Glutamatergic neuron (in vitro differentiated cells): ENCODE measurements at regions not wholly inside any gene's neighbourhood (a gene's known extent, or its start where the extent isn't known, plus 50 kb on each side); places are given as distances from the start of the nearest gene placed in this dataset.

Experiments used
- DNase-seq: peaks from one replicate; pipeline ENCODE4 v3.0.0; 2022
- H3K27ac Mint-ChIP-seq: one replicate; pipeline ENCODE4 v1.8.0; 2020; ENCODE audit warnings: mild to moderate bottlenecking, mixed read lengths, inconsistent platforms; ENCODE audit not compliant: unreplicated experiment
- H3K27me3 Mint-ChIP-seq: one replicate; pipeline ENCODE4 v1.8.0; 2020; ENCODE audit warnings: mild to moderate bottlenecking, moderate library complexity, mixed read lengths, inconsistent platforms; ENCODE audit not compliant: unreplicated experiment
- H3K36me3 Mint-ChIP-seq: one replicate; pipeline ENCODE4 v1.8.0; 2020; ENCODE audit warnings: mild to moderate bottlenecking, mixed read lengths, inconsistent platforms; ENCODE audit not compliant: unreplicated experiment
- H3K4me1 Mint-ChIP-seq: one replicate; pipeline ENCODE4 v1.8.0; 2020; ENCODE audit warnings: mild to moderate bottlenecking, low read depth, mixed read lengths, inconsistent platforms; ENCODE audit not compliant: unreplicated experiment
- H3K4me3 Mint-ChIP-seq: one replicate; pipeline ENCODE4 v1.8.0; 2020; ENCODE audit warnings: mild to moderate bottlenecking, mixed read lengths, inconsistent platforms; ENCODE audit not compliant: unreplicated experiment
- H3K9me3 Mint-ChIP-seq: one replicate; pipeline ENCODE4 v1.8.0; 2020; ENCODE audit warnings: mild to moderate bottlenecking, moderate library complexity, mixed read lengths, inconsistent platforms; ENCODE audit not compliant: unreplicated experiment
- TF ChIP-seq, protein P1 (sequence below): fragments of 200-600 bp; sonication (generic); IDR thresholded peaks from one replicate; pipeline ENCODE4 v1.5.0; 2021; ENCODE audit not compliant: partially characterized antibody, unreplicated experiment

DNA sequence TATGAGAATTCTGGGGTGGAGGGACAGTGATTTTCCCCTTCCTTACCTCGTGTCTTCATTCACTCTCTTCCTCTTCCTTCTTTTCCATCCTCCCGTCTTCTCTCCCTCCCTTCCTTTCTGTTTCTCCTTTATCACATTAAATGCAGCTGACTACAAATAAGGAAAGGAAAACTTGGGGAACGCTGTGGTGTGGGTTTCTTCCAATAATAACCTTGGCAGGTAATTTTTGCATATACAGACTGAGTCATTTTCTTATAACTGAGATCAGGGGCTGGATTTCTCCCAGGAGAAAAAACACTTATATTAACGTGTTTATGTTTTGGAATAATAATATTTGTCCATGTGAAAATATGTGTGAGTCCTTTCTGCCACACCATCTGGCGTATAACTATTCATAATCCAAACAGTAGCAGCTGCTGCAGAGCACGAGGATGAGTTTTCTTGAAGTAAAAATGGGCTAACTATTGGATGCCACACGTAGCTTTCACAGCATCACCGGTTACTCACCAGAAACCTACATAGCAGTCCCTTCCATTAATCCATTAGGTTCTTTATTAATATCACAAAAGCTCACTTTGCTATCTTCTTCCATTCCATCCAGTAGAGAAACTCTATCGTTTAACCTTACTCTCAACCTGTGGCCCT lies 139.2 kb upstream of the SASH1 start:
- no peaks in the 10 kb centered on the region for H3K36me3 Mint-ChIP-seq
- no peak overlapping the region for H3K4me3 Mint-ChIP-seq
- peaks cover 3% of the 10 kb centered on the region for H3K27me3 Mint-ChIP-seq
- no peak for DNase-seq
- no peak overlapping the region for H3K27ac Mint-ChIP-seq
- TF ChIP-seq, protein P1, sequence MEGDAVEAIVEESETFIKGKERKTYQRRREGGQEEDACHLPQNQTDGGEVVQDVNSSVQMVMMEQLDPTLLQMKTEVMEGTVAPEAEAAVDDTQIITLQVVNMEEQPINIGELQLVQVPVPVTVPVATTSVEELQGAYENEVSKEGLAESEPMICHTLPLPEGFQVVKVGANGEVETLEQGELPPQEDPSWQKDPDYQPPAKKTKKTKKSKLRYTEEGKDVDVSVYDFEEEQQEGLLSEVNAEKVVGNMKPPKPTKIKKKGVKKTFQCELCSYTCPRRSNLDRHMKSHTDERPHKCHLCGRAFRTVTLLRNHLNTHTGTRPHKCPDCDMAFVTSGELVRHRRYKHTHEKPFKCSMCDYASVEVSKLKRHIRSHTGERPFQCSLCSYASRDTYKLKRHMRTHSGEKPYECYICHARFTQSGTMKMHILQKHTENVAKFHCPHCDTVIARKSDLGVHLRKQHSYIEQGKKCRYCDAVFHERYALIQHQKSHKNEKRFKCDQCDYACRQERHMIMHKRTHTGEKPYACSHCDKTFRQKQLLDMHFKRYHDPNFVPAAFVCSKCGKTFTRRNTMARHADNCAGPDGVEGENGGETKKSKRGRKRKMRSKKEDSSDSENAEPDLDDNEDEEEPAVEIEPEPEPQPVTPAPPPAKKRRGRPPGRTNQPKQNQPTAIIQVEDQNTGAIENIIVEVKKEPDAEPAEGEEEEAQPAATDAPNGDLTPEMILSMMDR = no peak
- H3K4me1 Mint-ChIP-seq = peaks cover 2% of the 10 kb centered on the region
- H3K9me3 Mint-ChIP-seq = no peaks in the 10 kb centered on the region

GRCh38 chr6:148203970-148204369 lies 138.7 kb upstream of the SASH1 start:
- Mint-ChIP-seq H3K4me1 (peaks cover 2% of the 10 kb centered on the region), H3K4me3 (no peak overlapping the region), H3K27me3 (peaks cover 3% of the 10 kb centered on the region), H3K27ac (no peak overlapping the region), H3K36me3 (no peaks in the 10 kb centered on the region), H3K9me3 (no peaks in the 10 kb centered on the region)
- DNase-seq = no peak
- TF ChIP-seq, protein P1 = no peak

- H3K27ac Mint-ChIP-seq = no peak overlapping the region
- no peaks in the 10 kb centered on the region for H3K36me3 Mint-ChIP-seq
- TF ChIP-seq, protein P1 = no peak
- DNase-seq = no peak
- no peaks in the 10 kb centered on the region for H3K9me3 Mint-ChIP-seq
- H3K27me3 Mint-ChIP-seq = peaks cover 3% of the 10 kb centered on the region
- no peak overlapping the region for H3K4me3 Mint-ChIP-seq
- H3K4me1 Mint-ChIP-seq = peaks cover 2% of the 10 kb centered on the region
Measured at GRCh38 chr6:148208298-148208697, 134.3 kb upstream of the SASH1 start.

DNA sequence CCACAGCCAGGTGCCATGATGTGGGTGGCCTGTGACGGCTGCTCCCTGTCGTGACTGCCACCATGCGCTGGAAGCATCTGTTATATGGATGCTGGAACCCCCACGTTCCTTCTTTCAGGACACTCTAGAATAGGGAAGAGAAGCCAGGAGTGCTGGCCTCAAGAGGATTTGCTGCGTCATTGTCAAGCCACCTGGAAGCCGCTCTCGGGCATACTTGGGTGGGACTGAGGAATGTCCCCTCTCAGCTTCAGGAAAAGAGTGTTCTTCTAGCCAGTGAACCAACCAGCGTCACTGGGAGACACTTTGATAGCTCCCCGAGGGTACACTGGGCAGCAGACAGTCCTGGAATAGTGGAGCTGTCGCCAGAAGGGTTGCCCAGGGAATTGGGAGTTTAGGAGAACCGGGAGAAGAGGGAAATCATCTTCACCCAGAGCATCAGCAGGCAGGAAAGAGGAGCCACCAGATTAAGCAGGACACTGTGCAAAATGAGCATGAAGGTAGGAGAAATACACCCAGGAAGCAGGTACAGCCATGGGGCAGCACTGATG lies 130.8 kb upstream of the SASH1 start:
- Mint-ChIP-seq H3K27me3 (peaks cover 2% of the 10 kb centered on the region), H3K4me3 (no peak overlapping the region), H3K27ac (no peak overlapping the region), H3K4me1 (no peaks in the 10 kb centered on the region), H3K36me3 (no peaks in the 10 kb centered on the region), H3K9me3 (no peaks in the 10 kb centered on the region)
- TF ChIP-seq, protein P1 = no peak
- no peak for DNase-seq

DNA sequence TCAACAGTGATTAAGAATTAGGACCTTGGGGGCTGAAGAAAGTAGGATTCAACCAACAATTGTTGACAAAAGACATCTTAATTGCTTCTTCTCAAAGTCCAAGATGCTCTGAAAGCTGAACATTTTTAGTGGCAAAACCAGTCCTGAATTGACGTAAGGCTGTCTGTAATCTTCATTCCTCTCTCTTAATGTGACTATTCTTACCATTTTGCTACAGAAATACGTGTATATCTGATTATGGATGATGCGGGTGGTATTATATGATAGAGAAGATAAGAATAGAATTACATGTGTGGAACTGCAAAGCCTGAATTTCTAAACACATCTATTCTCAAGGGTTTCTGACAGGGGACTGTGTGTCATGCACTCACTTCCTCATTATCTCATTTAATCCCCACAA lies 130.3 kb upstream of the SASH1 start:
- Mint-ChIP-seq H3K4me1 (no peaks in the 10 kb centered on the region), H3K27me3 (no peaks in the 10 kb centered on the region), H3K4me3 (no peak overlapping the region), H3K9me3 (no peaks in the 10 kb centered on the region), H3K27ac (no peak overlapping the region), H3K36me3 (no peaks in the 10 kb centered on the region)
- DNase-seq = no peak
- TF ChIP-seq, protein P1 = no peak
